ENCODE measurements at regions not wholly inside any gene's neighbourhood (a gene's known extent, or its start where the extent isn't known, plus 50 kb on each side); places are given as distances from the start of the nearest gene placed in this dataset.
"Not testable (repeated sequence)": the region's sequence is repeated elsewhere in the genome, so short reads cannot be mapped to it uniquely, and the experiment has no call there.

DNA sequence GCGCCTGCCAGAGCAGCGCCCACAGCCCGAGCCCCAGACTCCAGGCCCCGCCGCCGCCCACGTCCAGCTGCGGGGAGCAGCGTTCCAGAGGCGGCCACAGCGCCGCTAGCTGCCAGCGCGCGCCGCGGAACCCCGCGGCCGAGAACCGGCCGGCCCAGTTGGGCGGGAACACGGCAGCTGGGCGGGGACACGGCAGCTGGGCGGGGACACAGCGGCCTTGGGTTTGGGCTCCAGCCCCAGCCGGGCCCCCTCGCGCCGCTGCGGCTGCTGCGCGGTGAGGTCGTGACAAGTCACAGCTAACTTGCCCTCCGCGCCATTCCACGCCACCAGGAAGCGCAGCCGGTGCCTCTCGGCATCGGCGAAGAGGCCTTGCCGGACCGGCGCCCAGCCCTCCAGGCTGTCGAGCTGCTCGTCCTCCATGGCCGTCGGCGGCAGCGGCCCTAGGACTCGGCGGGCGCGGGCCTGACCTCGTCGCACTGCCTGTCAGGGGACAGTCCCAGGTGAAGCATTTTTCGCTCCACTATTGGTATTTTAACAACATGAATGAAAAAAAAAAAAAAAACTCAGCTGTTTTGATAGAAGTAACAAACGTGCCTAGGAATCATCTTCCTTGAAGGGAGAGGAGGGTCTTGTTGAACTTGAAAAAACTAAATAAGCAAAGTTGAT is 56.6 kb upstream of the GOLGA8N start:
- DNase-seq, result peak; percentile 4

DNA sequence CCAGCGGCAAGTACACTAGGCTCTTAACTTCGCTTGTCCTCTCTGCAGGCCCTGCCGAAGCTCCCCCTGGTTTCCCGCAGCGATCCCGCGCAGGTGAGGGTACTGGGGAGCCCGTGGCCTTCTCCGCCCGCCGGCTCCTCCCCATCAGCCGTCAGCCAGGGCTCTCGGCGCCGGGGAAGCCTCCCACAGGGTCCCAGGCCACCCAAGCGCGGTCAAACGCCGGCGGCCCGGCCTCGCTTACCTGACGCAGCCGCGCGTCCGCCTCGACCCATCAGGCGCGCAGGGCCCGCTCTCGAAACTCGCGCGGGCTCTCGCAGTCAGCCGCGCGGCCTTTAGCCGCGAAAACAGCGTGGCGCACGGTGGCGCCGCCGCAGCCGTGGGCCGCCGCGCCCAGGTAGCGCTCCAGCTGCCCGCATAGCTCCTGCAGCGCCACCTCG is 57.2 kb upstream of the GOLGA8N start:
- DNase-seq, result not testable (repeated sequence)

DNA sequence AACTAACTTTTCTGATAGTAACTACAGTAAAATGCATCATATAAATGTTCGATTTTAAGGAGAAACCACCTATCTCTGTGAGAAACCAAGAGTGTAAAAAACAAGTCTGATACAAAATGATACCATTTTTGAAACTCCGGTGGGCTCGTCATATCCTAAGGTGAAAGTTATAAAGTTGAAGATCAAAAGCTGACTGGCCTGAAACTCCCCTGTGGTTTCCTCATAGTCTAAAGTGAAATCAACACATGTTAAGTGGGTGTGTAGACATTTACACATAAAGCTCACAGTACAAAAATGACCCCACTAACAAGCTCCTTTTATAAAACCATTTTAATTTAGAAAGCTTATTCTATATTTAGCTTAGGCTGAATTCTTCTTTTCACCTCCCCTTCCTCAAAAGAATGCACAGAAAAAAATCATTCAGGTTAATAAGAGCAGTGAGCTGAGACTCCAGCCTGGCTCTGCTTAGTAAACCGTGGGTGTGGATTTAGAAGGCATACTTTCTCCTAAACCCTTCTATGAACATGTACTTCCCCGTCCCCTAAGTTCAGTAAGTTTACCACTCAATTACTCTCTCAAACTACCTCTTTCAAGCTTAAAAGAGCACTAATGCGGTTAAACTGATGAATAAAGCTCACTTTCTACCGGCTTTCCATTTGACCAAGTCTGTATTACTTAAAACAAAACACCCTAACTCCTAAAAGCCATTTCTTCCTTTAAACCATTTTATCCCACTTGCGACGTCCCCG is 57.9 kb upstream of the GOLGA8N start:
- DNase-seq, result not testable (repeated sequence)

DNA sequence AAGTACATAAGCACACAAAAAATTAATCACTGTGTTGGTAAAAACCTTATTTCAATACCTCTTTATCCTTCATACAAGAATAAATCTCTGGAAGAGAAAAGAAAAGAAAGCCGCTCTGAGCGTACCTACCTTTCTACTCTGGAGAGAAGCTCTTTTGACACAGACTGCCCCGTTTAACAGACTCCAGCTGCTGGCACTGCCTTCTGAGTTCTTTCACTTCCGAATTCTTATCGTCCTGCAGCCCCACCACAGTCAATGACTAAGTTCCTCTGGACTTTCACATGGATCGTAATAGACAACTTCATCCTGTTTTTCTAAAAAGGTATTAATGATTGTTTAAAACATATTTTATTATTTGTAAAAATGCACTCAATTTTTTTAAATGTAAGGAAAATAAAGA is 67.5 kb upstream of the GOLGA8O start:
- not testable (repeated sequence) for DNase-seq

DNA sequence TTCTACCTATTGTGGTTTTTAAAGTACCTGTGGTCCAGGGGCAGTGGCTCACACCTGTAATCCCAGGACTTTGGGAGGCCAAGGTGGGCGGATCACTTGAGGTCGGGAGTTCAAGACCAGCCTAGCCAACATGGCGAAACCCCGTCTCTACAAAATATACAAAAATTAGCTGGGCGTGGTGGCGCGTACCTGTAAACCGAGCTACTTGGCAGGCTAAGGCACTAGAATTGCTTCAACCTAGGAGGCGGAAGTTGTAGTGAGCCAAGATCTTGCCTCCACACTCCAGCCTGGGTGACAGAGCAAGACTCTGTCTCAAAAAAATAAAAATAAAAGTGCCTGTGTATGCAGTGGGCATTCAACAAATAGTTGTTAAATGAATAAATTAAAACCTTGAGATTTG is 67.0 kb upstream of the GOLGA8O start:
- not testable (repeated sequence) for DNase-seq

GRCh38 chr15:32518976-32519375 is 63.5 kb upstream of the GOLGA8O start:
- not testable (repeated sequence) for DNase-seq

- DNase-seq, result not testable (repeated sequence)
These were observed 62.6 kb upstream of the GOLGA8O start for GRCh38 chr15:32518013-32518412.

DNA sequence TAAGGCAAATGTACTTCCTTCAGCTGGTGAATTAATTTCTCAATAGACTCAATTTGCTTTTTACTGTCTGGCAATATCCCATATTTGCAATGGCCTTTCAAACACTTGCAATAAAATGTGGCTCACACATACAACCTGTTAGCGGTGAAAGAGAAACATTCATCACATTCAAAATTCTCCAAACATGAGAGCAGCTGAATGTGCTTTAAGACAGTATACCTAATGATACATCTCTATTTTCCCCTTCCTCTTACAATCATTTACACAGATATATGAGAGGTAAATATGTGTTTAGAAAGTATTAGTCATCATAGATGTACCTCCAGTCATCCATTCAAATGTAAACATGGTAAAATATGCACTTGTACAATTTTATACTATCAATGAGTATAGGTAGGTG is 61.5 kb upstream of the GOLGA8O start:
- not testable (repeated sequence) for DNase-seq

GRCh38 chr15:32513378-32513777 is 57.9 kb upstream of the GOLGA8O start:
- not testable (repeated sequence) for DNase-seq

- DNase-seq, result not testable (repeated sequence)
These were observed 54.6 kb upstream of the GOLGA8O start for GRCh38 chr15:32510027-32510426.

GRCh38 chr15:32508081-32508480 is 52.6 kb upstream of the GOLGA8O start:
- not testable (repeated sequence) for DNase-seq

GRCh38 chr15:32506787-32507186 is 51.4 kb upstream of the GOLGA8O start:
- not testable (repeated sequence) for DNase-seq

- DNase-seq, result not testable (repeated sequence)
These were observed 50.2 kb upstream of the GOLGA8O start for GRCh38 chr15:32505633-32506032.

Data from effector CD4-positive, alpha-beta T cell (primary cell).